SK-N-SH (cell line): ENCODE measurements at regions not wholly inside any gene's neighbourhood (a gene's known extent, or its start where the extent isn't known, plus 50 kb on each side); places are given as distances from the start of the nearest gene placed in this dataset.

Experiments
- CTCF ChIA-PET: fragments of 300-600, 350-600 bp; formaldehyde crosslinking; extraction: SDS; loops from one replicate; lab custom pipeline; 2021; lab: Yijun Ruan, JAX
- POLR2A ChIA-PET: fragments of 350-600 bp; sonication (Branson Sonifier 250); formaldehyde crosslinking; extraction: SDS; loops from one replicate; lab custom pipeline; 2020; ENCODE audit warnings: antibody characterized with exemption, inconsistent platforms; lab: Yijun Ruan, JAX
- DNase-seq: peaks from one replicate; pipeline ENCODE4 v3.0.0; 2012
- H2AFZ ChIP-seq: fragments of 200-600 bp; sonication (generic); 2 replicates; pipeline ENCODE4 v1.8.1; 2016; ENCODE audit warnings: antibody characterized with exemption, mild to moderate bottlenecking, low read depth
- H3F3A ChIP-seq: fragments of 200-600 bp; sonication (generic); replicated peaks from 2 replicates; pipeline ENCODE3; 2016; ENCODE audit warnings: antibody characterized with exemption, mild to moderate bottlenecking; ENCODE audit not compliant: insufficient read depth
- H3K27ac ChIP-seq, 2 experiments: fragments of 200-500 bp in 1 of 2; fragments of 200-600 bp in 1 of 2; sonication (Bioruptor generic) in 1 of 2; sonication (generic), shearing (Covaris generic) in 1 of 2; 2 replicates each; pipeline versions ENCODE4 v1.5.1 to v1.6.1; 2014 to 2016; ENCODE audit warnings: low read depth in 2 of 2, inconsistent platforms in 1 of 2, low read length in 1 of 2, mild to moderate bottlenecking in 1 of 2, mixed read lengths in 1 of 2
- H3K27me3 ChIP-seq: fragments of 200-600 bp; sonication (generic), shearing (Covaris generic); 2 replicates; pipeline ENCODE4 v1.6.1; 2016; ENCODE audit warnings: mixed run types; ENCODE audit not compliant: insufficient read depth
- H3K36me3 ChIP-seq, 2 experiments: fragments of 200-500 bp in 1 of 2; fragments of 200-600 bp in 1 of 2; sonication (Bioruptor generic) in 1 of 2; sonication (generic) in 1 of 2; replicated peaks in 1 of 2; 2 replicates each; pipeline versions ENCODE3 to v1.5.1; 2014 to 2016; ENCODE audit warnings: low read length in 1 of 2, mild to moderate bottlenecking in 1 of 2; ENCODE audit not compliant: insufficient read depth in 2 of 2, control insufficient read depth in 1 of 2
- H3K4me1 ChIP-seq, 2 experiments: fragments of 200-500 bp in 1 of 2; fragments of 200-600 bp in 1 of 2; sonication (Bioruptor generic) in 1 of 2; sonication (generic), shearing (Covaris generic) in 1 of 2; 2 replicates each; pipeline versions ENCODE4 v1.5.1 to v1.6.1; 2014 to 2016; ENCODE audit warnings: low read depth in 1 of 2, low read length in 1 of 2, mixed run types in 1 of 2; ENCODE audit not compliant: insufficient read depth in 2 of 2, control insufficient read depth in 1 of 2
- H3K4me2 ChIP-seq: fragments of 200-600 bp; sonication (generic), shearing (Covaris generic); 2 replicates; pipeline ENCODE4 v1.6.1; 2017; ENCODE audit warnings: mixed run types
- H3K4me3 ChIP-seq, 2 experiments: fragments of 200-500 bp in 1 of 2; fragments of 200-600 bp in 1 of 2; sonication (Bioruptor generic) in 1 of 2; sonication (generic), shearing (Covaris generic) in 1 of 2; 2 replicates each; pipeline versions ENCODE4 v1.5.1 to v1.8.1; 2014 to 2016; ENCODE audit warnings: low read depth in 2 of 2, inconsistent platforms in 1 of 2, low read length in 1 of 2, mild to moderate bottlenecking in 1 of 2, mixed read lengths in 1 of 2, moderate library complexity in 1 of 2
- H3K79me2 ChIP-seq: fragments of 200-600 bp; sonication (generic); 2 replicates; pipeline ENCODE4 v1.8.1; 2017; ENCODE audit warnings: mild to moderate bottlenecking; ENCODE audit not compliant: insufficient read depth
- H3K9ac ChIP-seq: fragments of 200-600 bp; sonication (generic); 2 replicates; pipeline ENCODE4 v1.6.1; 2017; ENCODE audit warnings: mixed run types
- H3K9me2 ChIP-seq: fragments of 200-600 bp; sonication (generic); 2 replicates; pipeline ENCODE4 v1.6.1; 2017; ENCODE audit warnings: mixed run types
- H3K9me3 ChIP-seq: fragments of 200-600 bp; sonication (generic); 2 replicates; pipeline ENCODE4 v1.6.1; 2017; ENCODE audit warnings: mixed run types, mild to moderate bottlenecking, moderate library complexity
- H4K20me1 ChIP-seq: fragments of 200-600 bp; sonication (generic); 2 replicates; pipeline ENCODE4 v1.6.1; 2017; ENCODE audit warnings: mild to moderate bottlenecking, mixed run types; ENCODE audit not compliant: insufficient read depth
- CHD2 ChIP-seq: fragments of 150-350 bp; IDR thresholded peaks from 2 replicates; pipeline ENCODE4 v1.6.1; 2018; ENCODE audit warnings: low read length; ENCODE audit not compliant: partially characterized antibody
- FOSL2 ChIP-seq: IDR thresholded peaks from 2 replicates; pipeline ENCODE4 v1.4.0; 2012; ENCODE audit warnings: low read depth, mild to moderate bottlenecking, moderate library complexity, borderline replicate concordance
- GABPA ChIP-seq: IDR thresholded peaks from 2 replicates; pipeline ENCODE4 v1.4.0; 2012; ENCODE audit warnings: low read depth, mild to moderate bottlenecking
- GATA2 ChIP-seq: sonication (generic); formaldehyde crosslinking; IDR thresholded peaks from 2 replicates; pipeline ENCODE4 v1.5.0; 2020; ENCODE audit warnings: mild to moderate bottlenecking, missing genetic modification reagents
- MXI1 ChIP-seq: IDR thresholded peaks from 2 replicates; pipeline ENCODE4 v1.6.1; 2012; ENCODE audit warnings: mild to moderate bottlenecking, low read depth, low read length, improper control_type of control experiment
- POLR2AphosphoS5 ChIP-seq: IDR thresholded peaks from 2 replicates; pipeline ENCODE4 v1.6.1; 2012; ENCODE audit warnings: low read depth, low read length
- RFX5 ChIP-seq: IDR thresholded peaks from 2 replicates; pipeline ENCODE4 v1.6.1; 2012; ENCODE audit warnings: mild to moderate bottlenecking, improper control_type of control experiment, low read length
- SIN3A ChIP-seq: IDR thresholded peaks from 2 replicates; pipeline ENCODE4 v1.6.1; 2012; ENCODE audit warnings: low read depth, mild to moderate bottlenecking, low read length, moderate library complexity, borderline replicate concordance
- TAF1 ChIP-seq: IDR thresholded peaks from 2 replicates; pipeline ENCODE4 v1.6.1; 2012; ENCODE audit warnings: low read depth, mild to moderate bottlenecking, low read length, moderate library complexity, borderline replicate concordance
- TCF12 ChIP-seq: IDR thresholded peaks from 2 replicates; pipeline ENCODE4 v1.4.0; 2012
- TEAD4 ChIP-seq: IDR thresholded peaks from 2 replicates; pipeline ENCODE4 v1.4.0; 2012; ENCODE audit warnings: mild to moderate bottlenecking, borderline replicate concordance; ENCODE audit not compliant: insufficient read depth
- YY1 ChIP-seq: IDR thresholded peaks from 2 replicates; pipeline ENCODE4 v1.4.0; 2012; ENCODE audit warnings: low read depth, mild to moderate bottlenecking
- WGBS: methylation state at CpG from one replicate; pipeline ENCODE4 v1.1.6; 2017; ENCODE audit warnings: low lambda C conversion rate; 5-methylcytosine and 5-hydroxymethylcytosine counted together
- TF ChIP-seq, protein P1 (sequence below): fragments of 150-350 bp; IDR thresholded peaks from 2 replicates; pipeline ENCODE4 v1.6.1; 2017; ENCODE audit warnings: antibody characterized with exemption, low read length, low read depth, borderline replicate concordance
- TF ChIP-seq, protein P2 (sequence below): IDR thresholded peaks from 2 replicates; pipeline ENCODE4 v1.4.0; 2012; ENCODE audit warnings: low read depth
- TF ChIP-seq, protein P3 (sequence below): IDR thresholded peaks from 2 replicates; pipeline ENCODE4 v1.6.1; 2012; ENCODE audit warnings: mild to moderate bottlenecking, low read depth, low read length, moderate library complexity

DNA sequence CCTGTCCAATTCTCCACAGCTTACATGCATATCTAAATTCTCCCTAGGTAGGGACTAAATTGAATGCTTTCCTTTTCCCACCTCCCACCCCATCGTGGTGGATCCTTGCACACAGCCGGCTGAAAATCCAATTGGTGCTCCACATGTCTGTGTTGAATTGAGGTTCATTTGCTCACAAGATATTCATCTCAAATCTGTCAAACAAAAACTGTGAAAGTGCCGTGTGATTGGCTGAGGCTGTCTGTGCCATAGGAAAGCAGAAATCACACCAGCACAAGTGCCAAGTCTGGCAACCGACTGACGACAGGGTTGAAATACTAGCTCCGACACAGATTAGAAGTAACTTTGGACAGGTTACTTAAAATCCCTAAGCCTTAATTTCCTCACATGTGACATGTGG, 823.3 kb downstream of the TDRD15 start:
- no peak for DNase-seq
- H3K27ac ChIP-seq = no peak overlapping the region
- POLR2A ChIA-PET = no interaction called here
- H3K9me3 ChIP-seq = 0 out of 2 replicates have a peak, but pooled peaks cover 4% of the 10 kb centered on the region
- no peaks in the 10 kb centered on the region for H3K79me2 ChIP-seq
- no peak overlapping the region for H3K9ac ChIP-seq
- no peaks in the 10 kb centered on the region for H3K36me3 ChIP-seq
- H3K4me2 ChIP-seq = no peak overlapping the region
- CTCF ChIA-PET = no interaction called here
- no peaks in the 10 kb centered on the region for H4K20me1 ChIP-seq
- WGBS = 34% methylated on average over 6 of the region's 6 CpGs
- H3K4me1 ChIP-seq = peaks cover 0 to 8% of the 10 kb centered on the region in 2 experiments; a peak in 2 of 4 replicates
- no peak for TF ChIP-seq RFX5
- no peak for TF ChIP-seq TEAD4
- TF ChIP-seq SIN3A = no peak
- no peak for TF ChIP-seq YY1
- TF ChIP-seq TCF12 = no peak
- no peak for TF ChIP-seq GABPA
- TF ChIP-seq TAF1 = no peak
- TF ChIP-seq, protein P1, sequence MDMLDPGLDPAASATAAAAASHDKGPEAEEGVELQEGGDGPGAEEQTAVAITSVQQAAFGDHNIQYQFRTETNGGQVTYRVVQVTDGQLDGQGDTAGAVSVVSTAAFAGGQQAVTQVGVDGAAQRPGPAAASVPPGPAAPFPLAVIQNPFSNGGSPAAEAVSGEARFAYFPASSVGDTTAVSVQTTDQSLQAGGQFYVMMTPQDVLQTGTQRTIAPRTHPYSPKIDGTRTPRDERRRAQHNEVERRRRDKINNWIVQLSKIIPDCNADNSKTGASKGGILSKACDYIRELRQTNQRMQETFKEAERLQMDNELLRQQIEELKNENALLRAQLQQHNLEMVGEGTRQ = no peak
- TF ChIP-seq FOSL2 = no peak
- TF ChIP-seq POLR2AphosphoS5 = no peak
- TF ChIP-seq, protein P2, sequence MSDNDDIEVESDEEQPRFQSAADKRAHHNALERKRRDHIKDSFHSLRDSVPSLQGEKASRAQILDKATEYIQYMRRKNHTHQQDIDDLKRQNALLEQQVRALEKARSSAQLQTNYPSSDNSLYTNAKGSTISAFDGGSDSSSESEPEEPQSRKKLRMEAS = no peak
- TF ChIP-seq, protein P3, sequence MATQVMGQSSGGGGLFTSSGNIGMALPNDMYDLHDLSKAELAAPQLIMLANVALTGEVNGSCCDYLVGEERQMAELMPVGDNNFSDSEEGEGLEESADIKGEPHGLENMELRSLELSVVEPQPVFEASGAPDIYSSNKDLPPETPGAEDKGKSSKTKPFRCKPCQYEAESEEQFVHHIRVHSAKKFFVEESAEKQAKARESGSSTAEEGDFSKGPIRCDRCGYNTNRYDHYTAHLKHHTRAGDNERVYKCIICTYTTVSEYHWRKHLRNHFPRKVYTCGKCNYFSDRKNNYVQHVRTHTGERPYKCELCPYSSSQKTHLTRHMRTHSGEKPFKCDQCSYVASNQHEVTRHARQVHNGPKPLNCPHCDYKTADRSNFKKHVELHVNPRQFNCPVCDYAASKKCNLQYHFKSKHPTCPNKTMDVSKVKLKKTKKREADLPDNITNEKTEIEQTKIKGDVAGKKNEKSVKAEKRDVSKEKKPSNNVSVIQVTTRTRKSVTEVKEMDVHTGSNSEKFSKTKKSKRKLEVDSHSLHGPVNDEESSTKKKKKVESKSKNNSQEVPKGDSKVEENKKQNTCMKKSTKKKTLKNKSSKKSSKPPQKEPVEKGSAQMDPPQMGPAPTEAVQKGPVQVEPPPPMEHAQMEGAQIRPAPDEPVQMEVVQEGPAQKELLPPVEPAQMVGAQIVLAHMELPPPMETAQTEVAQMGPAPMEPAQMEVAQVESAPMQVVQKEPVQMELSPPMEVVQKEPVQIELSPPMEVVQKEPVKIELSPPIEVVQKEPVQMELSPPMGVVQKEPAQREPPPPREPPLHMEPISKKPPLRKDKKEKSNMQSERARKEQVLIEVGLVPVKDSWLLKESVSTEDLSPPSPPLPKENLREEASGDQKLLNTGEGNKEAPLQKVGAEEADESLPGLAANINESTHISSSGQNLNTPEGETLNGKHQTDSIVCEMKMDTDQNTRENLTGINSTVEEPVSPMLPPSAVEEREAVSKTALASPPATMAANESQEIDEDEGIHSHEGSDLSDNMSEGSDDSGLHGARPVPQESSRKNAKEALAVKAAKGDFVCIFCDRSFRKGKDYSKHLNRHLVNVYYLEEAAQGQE = no peak
- no peaks in the 10 kb centered on the region for H3K27me3 ChIP-seq
- H3K4me3 ChIP-seq = no peak overlapping the region
- H3K9me2 ChIP-seq = no peaks in the 10 kb centered on the region
- no peaks in the 10 kb centered on the region for H3F3A ChIP-seq
- H2AFZ ChIP-seq = no peak overlapping the region

DNA sequence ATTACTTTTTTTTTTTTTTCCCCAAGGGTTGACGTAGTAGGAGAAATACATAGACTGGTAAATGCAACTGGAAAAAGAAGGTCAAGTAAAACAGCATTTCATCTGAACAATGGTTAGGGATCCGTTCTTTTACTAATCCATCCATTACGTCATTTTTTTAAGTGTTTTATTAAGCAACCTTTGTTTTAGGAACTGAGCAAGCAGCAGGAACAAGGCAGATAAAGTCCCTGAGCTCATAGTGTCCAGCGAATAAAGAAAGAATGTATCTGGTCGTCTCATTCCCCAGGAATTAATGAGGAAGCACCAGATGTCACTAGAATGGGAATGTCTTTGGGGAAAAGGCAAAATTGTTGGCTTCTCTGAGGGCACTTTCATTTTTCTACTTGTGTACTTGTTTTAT, 842.4 kb downstream of the TDRD15 start:
- Histone ChIP-seq H3F3A (no peaks in the 10 kb centered on the region), H3K9me2 (no peaks in the 10 kb centered on the region), H3K27me3 (no peaks in the 10 kb centered on the region), H3K9ac (no peak overlapping the region), H3K4me2 (no peak overlapping the region), H3K36me3 (no peaks in the 10 kb centered on the region), H3K4me3 (no peak overlapping the region), H3K4me1 (peaks cover 0 to 2% of the 10 kb centered on the region in 2 experiments; a peak in 2 of 4 replicates), H2AFZ (no peak overlapping the region), H3K9me3 (peaks cover 1% of the 10 kb centered on the region; the same call in 1 of the 2 replicates), H3K79me2 (no peaks in the 10 kb centered on the region), H4K20me1 (no peaks in the 10 kb centered on the region), H3K27ac (no peak overlapping the region)
- ChIA-PET CTCF (interaction anchor here (0.8 to 0.9 kb wide), 2 partner anchors 21 to 60 kb away, joined by 3 read pairs; no protein-coding TSS in a partner anchor), POLR2A (no interaction called here)
- TF ChIP-seq MXI1 (no peak), CHD2 (no peak), GATA2 (CRISPR knock-in tag) (no peak)
- DNase-seq = no peak
- WGBS = 20% methylated on average over 5 of the region's 5 CpGs
